ENCODE measurements at regions not wholly inside any gene's neighbourhood (a gene's known extent, or its start where the extent isn't known, plus 50 kb on each side); places are given as distances from the start of the nearest gene placed in this dataset.

DNA sequence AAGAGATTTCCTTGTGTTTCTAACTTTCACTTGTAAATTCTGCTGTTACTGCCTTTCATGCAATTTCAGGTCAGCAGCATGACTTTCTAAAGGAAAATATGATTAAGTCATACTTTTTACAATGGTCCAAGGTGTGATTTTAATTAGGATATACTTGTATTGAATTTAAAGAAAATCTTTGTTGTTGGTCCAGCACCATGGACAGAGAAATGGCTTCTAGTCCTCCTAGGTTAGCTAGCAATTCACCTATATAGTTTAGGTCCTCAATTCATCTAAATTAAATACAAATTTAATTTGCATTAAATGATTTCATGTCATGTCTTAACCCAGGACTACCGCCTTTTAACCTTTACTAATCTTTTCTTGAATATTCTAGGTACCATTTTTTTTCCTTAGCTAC is 304.9 kb upstream of the RPS6KA3 start:
- no peaks in the 10 kb centered on the region for H4K20me1 ChIP-seq (ENCODE audit: insufficient read depth)
- H3K27ac ChIP-seq = no peak overlapping the region
- H3K4me3 ChIP-seq = no peak overlapping the region
- H3K27me3 ChIP-seq (ENCODE audit: insufficient read depth, low read depth) = no peaks in the 10 kb centered on the region
- H3F3A ChIP-seq (ENCODE audit: insufficient read depth, low read depth) = no peaks in the 10 kb centered on the region
- TF ChIP-seq CTCF (conservative IDR thresholded peaks at IDR 0.05) = no peak
- no peak for TF ChIP-seq EZH2 (IDR thresholded peaks at IDR 0.05; ENCODE audit: low read depth)
- no peaks in the 10 kb centered on the region for H3K36me3 ChIP-seq (ENCODE audit: low read depth)
- no peaks in the 10 kb centered on the region for H3K9me3 ChIP-seq (ENCODE audit: insufficient read depth, low read depth)
- no peak for DNase-seq
- H3K79me2 ChIP-seq (ENCODE audit: low read depth) = no peaks in the 10 kb centered on the region
- POLR2A ChIA-PET (ENCODE audit: unreplicated experiment) = no interaction called here
- H2AFZ ChIP-seq = no peak overlapping the region
- no TSS peak for BruUV-seq (replicated peaks)
- no peak overlapping the region for H3K4me2 ChIP-seq
- intact Hi-C loops (cut with micrococcal nuclease; ENCODE audit: unreplicated experiment) = no loop called here
- H3K4me1 ChIP-seq (replicated peaks; ENCODE audit: insufficient read depth) = no peaks in the 10 kb centered on the region
- CTCF ChIA-PET = no interaction called here
- H3K9me2 ChIP-seq (ENCODE audit: insufficient read depth) = no peaks in the 10 kb centered on the region

- intact Hi-C loops (cut with micrococcal nuclease; ENCODE audit: unreplicated experiment) = no loop called here
- TF ChIP-seq CTCF (conservative IDR thresholded peaks at IDR 0.05) (no peak), EZH2 (IDR thresholded peaks at IDR 0.05; ENCODE audit: low read depth) (no peak)
- Histone ChIP-seq H3K4me2 (no peak overlapping the region), H3K27ac (no peak overlapping the region), H3K36me3 (ENCODE audit: low read depth) (no peaks in the 10 kb centered on the region), H4K20me1 (ENCODE audit: insufficient read depth) (no peaks in the 10 kb centered on the region), H3K9me3 (ENCODE audit: insufficient read depth, low read depth) (no peaks in the 10 kb centered on the region), H3K4me3 (no peak overlapping the region), H3K79me2 (ENCODE audit: low read depth) (no peaks in the 10 kb centered on the region), H3K27me3 (ENCODE audit: insufficient read depth, low read depth) (no peaks in the 10 kb centered on the region), H3K9me2 (ENCODE audit: insufficient read depth) (no peaks in the 10 kb centered on the region), H3F3A (ENCODE audit: insufficient read depth, low read depth) (no peaks in the 10 kb centered on the region), H2AFZ (no peak overlapping the region), H3K4me1 (replicated peaks; ENCODE audit: insufficient read depth) (no peaks in the 10 kb centered on the region)
- no peak for DNase-seq
- BruUV-seq (replicated peaks) = no TSS peak
- ChIA-PET POLR2A (ENCODE audit: unreplicated experiment) (no interaction called here), CTCF (no interaction called here)
These were observed 300.4 kb upstream of the RPS6KA3 start for GRCh38 chrX:20567108-20567507.

GRCh38 chrX:20547611-20548051 is 280.9 kb upstream of the RPS6KA3 start:
- H3F3A ChIP-seq (ENCODE audit: insufficient read depth, low read depth) = no peaks in the 10 kb centered on the region
- no peaks in the 10 kb centered on the region for H3K27me3 ChIP-seq (ENCODE audit: insufficient read depth, low read depth)
- H3K27ac ChIP-seq = no peak overlapping the region
- H3K9me2 ChIP-seq (ENCODE audit: insufficient read depth) = no peaks in the 10 kb centered on the region
- no peak overlapping the region for H2AFZ ChIP-seq
- H3K4me3 ChIP-seq = no peak overlapping the region
- no TSS peak for BruUV-seq (replicated peaks)
- H3K79me2 ChIP-seq (ENCODE audit: low read depth) = no peaks in the 10 kb centered on the region
- ChIA-PET CTCF (no interaction called here), POLR2A (ENCODE audit: unreplicated experiment) (no interaction called here)
- H4K20me1 ChIP-seq (ENCODE audit: insufficient read depth) = no peaks in the 10 kb centered on the region
- H3K9me3 ChIP-seq (ENCODE audit: insufficient read depth, low read depth) = no peaks in the 10 kb centered on the region
- DNase-seq = no peak
- intact Hi-C loops (cut with micrococcal nuclease; ENCODE audit: unreplicated experiment) = no loop called here
- H3K4me1 ChIP-seq (replicated peaks; ENCODE audit: insufficient read depth) = no peaks in the 10 kb centered on the region
- TF ChIP-seq CTCF (conservative IDR thresholded peaks at IDR 0.05) (no peak), EZH2 (IDR thresholded peaks at IDR 0.05; ENCODE audit: low read depth) (no peak)
- H3K36me3 ChIP-seq (ENCODE audit: low read depth) = no peaks in the 10 kb centered on the region
- H3K4me2 ChIP-seq = no peak overlapping the region

Data from PC-9 (cell line).